Left lobe of liver (tissue), 2 donors: ENCODE measurements at regions not wholly inside any gene's neighbourhood (a gene's known extent, or its start where the extent isn't known, plus 50 kb on each side); places are given as distances from the start of the nearest gene placed in this dataset.
A peak's percentile ranks its signal among the peaks of the same experiment; 100 is the strongest.

Experiments used
- ATAC-seq: fragments of 200-7000 bp; cut with Tn5 transposase; one replicate; pipeline ENCODE4 v1.9.1; 2020; ENCODE audit warnings: mild to moderate bottlenecking, moderate library complexity
- DNase-seq: peaks from one replicate; pipeline ENCODE4 v3.0.0-alpha.2; 2020; ENCODE audit warnings: low spot score
- donor health status: DM: no; HTN: no; CAD: no; lungs with moderate emphysema.
- donor health status: DM: no; HTN: yes; CAD: no.

DNA sequence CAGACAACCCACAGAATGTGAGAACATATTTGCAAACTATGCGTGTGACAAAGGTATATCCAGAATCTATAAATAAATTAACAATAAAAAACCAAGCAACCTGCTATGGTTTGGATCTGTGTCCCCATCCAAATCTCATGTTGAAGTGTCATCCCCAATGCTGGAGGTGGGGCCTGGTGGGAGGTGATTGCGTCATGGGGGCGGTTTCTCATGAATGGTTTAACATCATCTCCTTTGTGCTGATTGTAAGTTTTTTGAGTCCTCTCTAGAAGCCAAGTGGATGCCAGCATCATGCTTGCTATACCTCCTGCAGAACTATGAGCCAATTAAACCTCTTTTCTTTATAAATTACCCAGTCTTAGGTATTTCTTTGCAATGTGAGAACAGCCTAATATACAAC lies 335.4 kb downstream of the MAN2A1 start:
- ATAC-seq (no peak), DNase-seq (no peak)

DNA sequence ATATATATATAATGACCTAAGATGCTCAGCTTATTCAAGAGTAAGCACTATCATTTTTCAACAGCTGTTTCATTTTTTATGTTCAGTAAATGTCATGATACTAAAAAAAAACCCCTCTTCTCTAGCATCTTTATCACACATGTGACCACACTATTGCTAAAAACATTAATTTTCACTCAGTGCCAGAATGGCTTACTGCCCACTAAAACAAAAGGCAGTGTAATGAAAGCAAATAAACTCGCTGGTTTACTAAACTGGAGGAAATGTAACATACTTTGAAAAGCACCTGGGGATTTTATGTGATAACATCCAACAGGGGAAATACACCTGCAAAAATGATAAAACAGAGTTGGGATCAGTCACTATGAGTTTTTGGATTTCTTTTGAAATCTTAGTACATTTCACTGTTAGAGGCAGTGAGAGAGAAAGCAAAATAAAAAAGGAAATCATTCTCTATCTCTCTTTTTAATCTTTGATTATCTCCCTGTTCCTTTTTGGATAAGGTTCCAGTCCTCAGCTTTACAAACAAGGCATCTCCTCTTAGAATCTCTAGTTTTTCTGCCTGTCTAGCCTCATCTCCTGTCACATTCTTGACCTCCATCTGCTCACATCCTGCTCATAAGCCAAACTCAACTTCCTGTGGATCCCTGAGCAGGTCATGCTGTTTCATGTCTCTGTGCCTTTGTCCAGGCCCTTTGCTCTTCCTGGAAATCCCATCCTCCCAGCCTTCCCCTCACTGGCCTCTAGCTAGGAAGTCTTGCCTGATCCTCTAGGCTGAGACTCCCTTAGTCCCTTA lies 338.0 kb downstream of the MAN2A1 start:
- DNase-seq (no peak), ATAC-seq (peak; percentile 40)

DNA sequence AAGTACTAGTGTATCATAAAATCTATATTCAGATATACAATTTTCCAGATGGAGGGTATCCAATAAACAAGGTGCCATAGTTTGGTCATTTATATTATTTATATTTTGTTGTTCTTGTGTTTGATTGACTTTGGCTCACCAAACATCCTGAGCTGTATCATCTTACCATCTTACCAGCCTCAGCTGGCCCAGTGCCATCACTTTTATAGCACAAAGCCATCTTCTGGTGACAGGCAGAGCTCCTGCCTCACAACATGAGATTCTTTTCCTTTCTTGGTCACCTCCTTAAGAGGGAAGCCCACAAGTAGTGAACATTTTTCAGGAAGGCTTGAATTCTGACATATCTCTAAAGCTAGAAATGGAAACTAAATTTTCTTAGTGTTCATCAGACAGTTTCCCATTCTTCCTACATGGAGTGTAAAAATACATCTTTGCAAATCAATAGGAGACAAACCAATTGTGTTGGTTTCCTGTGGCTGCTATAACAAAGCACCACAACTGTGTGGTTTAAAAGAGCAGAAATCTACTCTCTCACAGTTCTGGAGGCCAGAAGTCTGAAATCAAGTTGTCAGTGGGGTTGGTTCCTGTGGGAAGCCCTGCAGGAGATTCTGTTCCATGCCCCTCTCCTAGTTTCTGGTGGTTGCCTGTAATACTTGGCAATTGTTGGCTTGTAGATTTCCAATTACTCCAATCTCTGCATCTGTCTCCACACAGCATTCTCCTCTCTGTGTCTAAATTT lies 341.8 kb downstream of the MAN2A1 start:
- DNase-seq (no peak), ATAC-seq (no peak)

DNA sequence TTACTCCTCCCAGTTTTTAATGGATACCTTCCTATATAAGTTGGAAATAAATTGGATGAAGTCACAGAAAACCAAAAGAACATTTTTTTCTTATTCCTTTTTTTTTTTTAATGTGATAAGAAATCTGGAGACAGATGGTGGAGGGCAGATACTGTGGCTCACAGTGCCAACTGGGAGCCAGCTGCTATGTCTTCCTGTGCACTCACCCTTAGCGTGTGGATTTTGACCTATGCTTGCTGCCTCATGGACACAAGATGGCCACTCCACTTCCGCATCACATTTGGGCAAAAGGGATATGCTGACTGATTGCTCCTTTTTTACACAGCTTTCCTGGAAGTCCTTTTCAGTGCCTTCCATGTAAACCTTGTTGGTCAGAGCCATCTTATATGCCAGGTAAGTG lies 342.6 kb downstream of the MAN2A1 start:
- DNase-seq (no peak), ATAC-seq (no peak)

DNA sequence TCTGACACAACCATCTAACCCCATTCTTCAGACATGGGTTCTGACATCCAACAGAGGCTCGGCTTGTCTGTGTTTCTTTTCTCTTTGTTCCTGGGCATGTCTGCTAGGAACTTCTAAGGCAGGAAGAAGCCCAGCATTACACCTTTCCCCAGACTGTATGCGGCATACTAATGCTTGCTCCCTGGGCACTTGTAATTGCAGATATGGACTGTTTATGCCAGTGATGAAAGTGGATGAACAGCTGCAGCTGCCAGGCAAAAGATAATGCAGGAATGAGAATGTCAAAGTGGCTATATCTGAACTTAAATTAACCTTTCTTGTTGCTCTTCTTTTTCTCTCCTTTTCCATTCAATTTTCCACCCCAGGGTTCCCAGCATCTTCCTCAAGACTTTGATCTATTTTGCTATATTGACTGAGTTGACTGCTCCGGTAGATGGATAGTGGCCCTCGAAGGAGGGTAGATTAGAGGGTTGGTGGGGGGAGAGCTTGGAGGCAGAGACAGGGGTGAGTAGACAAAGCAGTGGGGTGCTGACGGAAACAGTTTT lies 344.4 kb downstream of the MAN2A1 start:
- no peak for ATAC-seq
- no peak for DNase-seq

DNA sequence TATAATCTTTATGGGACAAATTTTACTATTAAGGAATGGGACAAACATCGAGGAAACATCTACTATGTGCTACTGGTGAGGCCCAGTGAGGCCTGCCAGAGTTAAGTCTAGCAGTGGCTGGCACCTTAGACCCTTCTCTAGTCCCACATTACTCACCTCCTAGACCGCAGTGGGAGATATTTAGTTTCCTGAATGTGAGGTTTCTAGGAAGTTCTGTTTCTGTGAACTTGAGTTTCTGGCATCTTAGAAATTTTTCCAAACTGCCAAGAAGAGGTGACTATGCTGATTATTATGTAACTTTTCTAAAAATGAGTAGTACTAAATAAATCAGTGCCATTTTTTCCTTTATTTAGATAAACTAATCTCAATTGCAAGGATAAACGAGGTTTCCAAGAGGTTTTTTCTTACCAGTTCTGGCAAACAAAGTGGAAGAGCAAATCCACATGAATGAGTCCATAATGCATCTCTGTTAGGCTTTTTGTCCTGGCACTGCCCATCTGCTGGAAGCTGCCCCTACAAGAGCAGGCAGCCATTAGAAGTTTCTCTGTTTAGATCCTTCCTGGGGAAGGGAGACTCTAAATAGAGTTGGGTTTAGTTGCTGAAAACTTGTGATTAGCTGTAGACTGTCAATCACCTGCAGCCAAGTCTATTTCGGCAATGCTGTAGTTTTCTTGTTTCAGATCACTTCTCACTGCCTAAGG lies 348.7 kb downstream of the MAN2A1 start:
- DNase-seq = no peak
- ATAC-seq = no peak

DNA sequence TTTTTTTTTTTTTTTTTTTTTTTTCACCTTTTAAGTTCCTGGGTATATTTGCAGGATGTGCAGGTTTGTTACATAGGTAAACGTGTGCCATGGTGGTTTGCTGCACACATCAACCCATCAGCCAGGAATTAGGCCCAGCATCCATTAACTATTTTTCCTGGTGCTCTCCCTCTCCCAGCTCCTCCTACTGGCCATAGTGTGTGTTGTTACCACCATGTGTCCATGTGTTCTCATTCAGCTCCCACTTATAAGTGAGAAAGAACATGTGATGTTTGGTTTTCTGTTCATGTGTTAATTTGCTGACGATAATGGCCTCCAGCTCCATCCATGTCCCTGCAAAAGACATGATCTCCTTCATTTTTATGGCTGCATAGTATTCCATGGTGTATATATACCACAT lies 350.5 kb downstream of the MAN2A1 start:
- DNase-seq (no peak), ATAC-seq (no peak)

DNA sequence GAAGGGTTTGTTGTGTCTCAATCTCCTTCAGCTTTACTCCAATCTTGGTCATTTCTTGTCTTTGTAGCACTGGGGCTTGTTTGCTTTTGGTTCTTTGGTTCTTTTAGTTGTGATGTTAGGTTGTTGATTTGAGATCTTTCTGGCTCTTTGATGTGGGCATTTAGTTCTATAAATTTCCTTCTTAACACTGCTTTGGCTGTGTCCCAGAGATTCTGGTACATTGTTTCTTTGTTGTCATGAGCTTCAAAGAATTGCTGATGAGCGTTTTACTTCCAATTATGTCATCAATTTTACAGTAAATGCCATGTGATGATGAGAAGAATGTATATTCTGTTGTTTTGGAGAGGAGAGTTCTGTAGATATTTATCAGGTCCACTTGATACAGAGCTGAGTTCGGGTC lies 353.3 kb downstream of the MAN2A1 start:
- DNase-seq (no peak), ATAC-seq (no peak)

DNA sequence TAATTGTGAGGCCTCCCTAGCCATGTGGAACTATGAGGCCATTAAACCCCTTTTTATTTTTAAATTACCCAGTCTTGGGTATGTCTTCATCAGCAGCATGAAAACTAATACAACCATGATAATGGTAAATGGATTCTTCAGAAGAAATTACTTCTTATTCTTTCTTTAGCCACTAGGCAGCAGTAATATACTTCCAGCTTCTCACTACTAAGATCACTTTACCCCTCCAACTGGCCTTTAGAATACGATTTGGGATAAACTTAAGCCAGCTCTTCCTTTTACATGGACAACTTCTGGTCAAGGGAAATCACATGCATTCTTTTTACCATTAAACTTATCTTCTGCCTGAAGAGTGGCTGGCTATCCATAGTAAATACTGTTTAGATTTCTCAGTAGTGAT lies 355.4 kb downstream of the MAN2A1 start:
- DNase-seq (no peak), ATAC-seq (peak; percentile 94)

DNA sequence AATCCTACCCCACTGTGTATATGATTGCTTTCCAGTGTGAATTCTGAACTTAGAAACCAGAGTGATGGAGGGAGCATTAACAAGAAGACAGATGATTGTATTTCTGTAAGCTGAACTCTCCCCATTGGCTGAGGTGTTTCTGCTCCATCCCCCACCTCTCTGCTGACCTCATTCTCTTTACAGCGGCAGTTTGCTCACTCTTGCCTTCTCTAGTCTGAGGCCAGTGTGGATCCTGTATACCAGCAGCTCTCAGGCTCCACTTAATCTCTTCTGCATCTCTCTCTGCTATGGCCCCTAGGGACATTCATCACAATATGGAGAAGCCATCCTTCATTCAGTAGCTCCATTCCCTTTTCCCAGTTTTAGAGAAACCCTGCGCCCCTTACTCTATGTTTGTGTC lies 358.8 kb downstream of the MAN2A1 start:
- ATAC-seq (no peak), DNase-seq (no peak)

DNA sequence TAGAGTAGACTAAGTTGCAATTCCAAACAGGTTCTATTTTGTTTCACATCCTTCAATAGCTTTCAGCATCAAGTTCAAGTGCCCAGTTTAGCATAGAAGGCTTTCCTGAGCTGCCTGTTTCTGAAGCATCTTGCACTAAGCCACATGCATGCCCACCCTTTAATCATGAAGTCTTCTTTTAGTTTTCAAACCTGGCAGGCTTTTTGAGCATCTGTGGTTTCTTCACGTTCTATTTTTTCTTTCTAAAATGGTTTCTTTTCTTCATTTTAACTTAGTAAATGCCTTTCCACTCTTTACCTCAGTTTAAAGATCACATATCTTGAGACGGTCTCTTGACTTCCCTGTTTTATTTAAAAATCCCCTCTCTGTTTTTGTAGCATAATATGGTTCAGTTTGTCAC lies 360.1 kb downstream of the MAN2A1 start:
- DNase-seq (no peak), ATAC-seq (no peak)

DNA sequence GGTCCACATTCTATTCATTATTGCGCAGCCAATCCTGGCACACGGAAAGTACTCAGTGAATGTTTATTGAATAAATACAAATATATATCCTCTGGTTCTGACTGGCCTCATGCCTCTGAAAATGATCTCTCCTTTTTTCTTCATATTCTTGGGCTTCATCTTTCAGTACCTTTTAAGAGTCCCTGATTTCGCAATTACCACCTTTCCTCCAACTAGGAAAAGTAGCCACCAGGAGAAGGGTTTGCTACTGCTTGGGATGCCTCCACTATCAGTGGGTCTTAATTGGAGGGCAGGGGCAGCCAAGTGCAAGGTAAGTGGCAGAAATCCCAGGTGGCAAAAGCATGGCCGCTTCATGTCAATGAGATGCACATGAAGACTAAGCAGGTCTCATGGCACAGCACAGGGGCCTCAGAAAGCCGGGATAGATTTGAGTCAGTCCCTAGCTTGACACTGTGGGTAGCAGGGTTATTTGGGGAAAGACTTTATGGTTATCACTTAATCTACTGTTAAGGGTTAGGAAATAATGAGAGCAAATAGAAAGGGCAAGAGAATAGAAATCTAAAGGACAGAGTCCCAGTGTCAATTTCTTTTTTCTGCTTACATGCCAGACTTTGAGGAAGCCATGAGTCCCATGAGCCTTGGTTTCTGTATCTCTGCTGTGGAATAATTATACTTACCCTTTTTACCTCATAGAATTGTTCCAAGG lies 361.1 kb downstream of the MAN2A1 start:
- ATAC-seq (peak; percentile 71), DNase-seq (no peak)

DNA sequence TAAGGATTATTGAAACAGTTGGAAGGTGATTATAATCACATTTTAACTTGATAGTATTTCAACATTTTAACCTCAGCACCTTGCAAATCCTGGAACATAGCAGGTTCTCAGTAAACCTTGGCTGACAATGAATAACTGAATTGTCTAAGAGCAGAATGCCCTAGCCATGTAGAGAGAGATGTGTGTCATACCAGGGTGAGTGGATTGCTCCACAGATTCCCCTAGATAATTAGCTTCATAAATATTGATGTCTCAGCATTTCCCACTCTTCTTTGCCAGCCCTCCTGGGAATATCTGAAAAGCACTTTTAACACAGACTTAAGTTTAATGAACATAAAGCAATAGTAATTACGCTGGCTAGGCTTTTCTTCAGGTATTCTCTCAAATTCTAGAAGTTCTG lies 363.5 kb downstream of the MAN2A1 start:
- peak; percentile 49 for ATAC-seq
- no peak for DNase-seq

DNA sequence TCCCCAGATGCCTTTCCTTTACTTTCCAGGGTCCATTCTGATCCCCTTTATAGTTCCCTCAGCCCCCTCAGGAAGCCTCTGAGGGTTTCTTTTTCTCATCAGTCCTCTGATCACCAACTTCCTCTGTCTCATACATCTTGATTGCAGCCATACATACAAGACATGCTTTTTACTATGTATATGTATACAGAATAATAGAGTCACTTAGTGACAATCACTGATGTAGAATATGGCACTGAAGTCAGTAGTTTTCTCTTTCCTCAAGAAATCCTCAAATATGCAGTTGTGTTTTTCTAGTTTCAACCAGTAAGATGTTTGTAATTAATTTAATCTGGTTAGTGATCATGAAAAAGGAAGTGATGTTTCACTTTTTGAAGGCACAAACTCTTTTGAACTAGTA lies 364.1 kb downstream of the MAN2A1 start:
- DNase-seq (no peak), ATAC-seq (no peak)

DNA sequence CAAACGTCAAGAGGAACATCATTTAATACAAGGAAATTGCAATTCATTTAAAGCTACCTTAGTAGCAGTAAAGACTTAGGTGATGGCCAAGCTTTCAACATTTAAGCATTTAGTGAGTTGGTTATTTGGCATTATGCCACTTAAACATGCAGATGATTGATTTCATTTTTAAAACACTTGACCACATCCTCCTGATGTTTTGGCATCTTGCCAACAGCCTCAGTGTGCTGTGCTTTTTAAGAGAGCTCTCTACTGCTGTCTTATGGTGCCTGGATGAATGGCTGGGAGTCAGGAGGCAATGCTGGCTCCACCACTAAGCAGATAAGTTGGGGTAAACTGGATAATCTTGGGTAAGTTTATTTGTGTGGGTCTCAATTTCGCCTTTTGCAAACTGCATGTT lies 364.5 kb downstream of the MAN2A1 start:
- DNase-seq = peak; percentile 41

DNA sequence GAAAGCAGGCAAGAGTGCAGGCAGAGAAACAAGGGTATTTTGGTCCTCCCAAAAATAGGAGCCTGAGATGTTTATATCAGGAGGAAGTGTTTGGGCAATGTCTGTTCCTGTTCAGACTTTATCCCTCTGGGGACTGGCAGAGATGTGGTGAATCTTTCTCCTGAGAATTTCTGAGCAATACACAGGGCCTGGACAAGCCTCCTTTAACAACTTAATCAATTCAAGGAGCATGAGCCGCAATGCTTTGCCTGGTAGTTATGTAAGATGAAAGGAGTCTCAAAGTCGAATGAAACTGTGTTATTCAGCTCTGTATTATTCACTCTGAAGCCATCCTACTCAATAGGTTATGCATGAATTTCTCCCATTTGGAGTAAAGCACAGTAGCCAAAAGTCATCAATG lies 365.6 kb downstream of the MAN2A1 start:
- no peak for DNase-seq

More for the DNA sequence above, 364.5 kb downstream of the MAN2A1 start:
- ATAC-seq = no peak

DNA sequence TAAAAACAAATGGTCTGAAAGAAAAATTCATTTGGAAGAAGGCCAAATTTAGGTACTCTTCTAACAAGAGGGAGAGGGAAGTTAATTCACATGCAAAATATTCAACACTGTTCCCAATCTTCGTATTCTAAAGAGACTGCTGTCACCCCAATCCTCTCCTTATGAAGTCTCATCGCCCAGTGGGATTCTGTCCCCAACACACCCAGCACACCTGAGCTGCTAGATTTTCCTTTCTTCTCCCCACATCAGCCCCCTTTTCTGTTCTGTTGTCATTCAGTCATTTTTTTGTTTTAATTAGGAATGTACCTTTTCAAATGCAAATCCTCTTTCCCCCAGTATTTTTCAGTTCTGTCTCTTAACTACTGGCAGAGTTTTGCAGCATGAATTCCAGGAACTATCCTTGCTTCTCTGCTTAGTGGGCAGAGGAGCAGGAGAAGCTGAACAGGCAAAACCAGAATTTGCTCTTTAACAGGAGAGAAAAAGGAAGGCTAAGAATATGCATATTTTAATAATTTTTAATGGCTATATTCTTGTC lies 366.9 kb downstream of the MAN2A1 start:
- DNase-seq = no peak
- no peak for ATAC-seq

More for the DNA sequence above, 365.6 kb downstream of the MAN2A1 start:
- no peak for ATAC-seq

DNA sequence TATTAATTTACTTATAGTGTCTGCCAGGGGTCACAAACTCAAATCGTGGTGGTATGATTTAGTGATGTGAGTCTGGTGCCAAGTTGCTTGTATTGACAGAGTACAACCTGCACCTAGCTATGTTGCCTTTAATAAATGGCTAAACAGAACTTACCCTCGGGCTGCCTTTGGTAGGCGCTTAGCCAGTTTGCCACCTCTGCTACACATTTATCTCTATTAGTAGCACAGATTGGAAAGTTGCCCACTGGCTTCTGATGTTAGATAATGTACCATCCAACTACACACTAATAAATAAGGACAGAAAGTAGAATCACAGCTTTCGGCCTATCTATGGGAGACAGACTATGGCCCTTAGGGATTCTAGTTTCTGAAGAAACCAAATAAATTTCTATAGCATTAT lies 368.4 kb downstream of the MAN2A1 start:
- peak; percentile 82 for ATAC-seq
- peak; percentile 51 for DNase-seq

DNA sequence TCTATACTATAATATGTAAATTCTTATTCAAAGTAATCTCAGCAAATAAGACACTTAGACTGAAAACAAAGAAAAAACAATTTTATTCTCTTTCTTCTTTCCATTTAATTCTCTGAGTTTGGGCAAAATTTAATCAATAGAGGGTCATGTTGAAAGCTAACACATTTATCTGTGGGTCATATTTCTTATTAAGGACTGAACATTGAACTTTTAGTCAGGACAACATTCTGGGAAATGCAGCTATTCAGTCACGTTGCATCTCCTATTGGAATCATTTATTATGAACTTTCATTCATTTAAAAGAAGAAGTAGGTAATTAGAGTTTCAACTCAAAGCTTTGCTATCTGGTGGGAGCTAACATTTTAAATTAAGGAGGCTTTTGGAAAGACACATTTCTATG lies 372.5 kb downstream of the MAN2A1 start:
- DNase-seq (no peak), ATAC-seq (peak; percentile 62)
